Hematopoietic multipotent progenitor cell (in vitro differentiated cells): ENCODE measurements at regions not wholly inside any gene's neighbourhood (a gene's known extent, or its start where the extent isn't known, plus 50 kb on each side); places are given as distances from the start of the nearest gene placed in this dataset.
A peak's percentile ranks its signal among the peaks of the same experiment; 100 is the strongest.

Experiments used
- DNase-seq, 3 donors: peaks; one replicate each; pipeline ENCODE4 v3.0.0-alpha.2; 2011 to 2015; ENCODE audit warnings: low read depth in 2 of 3, low spot score in 2 of 3

GRCh38 chr18:56189615-56190014 lies 448.8 kb downstream of the TXNL1 start:
- no peak for DNase-seq

DNA sequence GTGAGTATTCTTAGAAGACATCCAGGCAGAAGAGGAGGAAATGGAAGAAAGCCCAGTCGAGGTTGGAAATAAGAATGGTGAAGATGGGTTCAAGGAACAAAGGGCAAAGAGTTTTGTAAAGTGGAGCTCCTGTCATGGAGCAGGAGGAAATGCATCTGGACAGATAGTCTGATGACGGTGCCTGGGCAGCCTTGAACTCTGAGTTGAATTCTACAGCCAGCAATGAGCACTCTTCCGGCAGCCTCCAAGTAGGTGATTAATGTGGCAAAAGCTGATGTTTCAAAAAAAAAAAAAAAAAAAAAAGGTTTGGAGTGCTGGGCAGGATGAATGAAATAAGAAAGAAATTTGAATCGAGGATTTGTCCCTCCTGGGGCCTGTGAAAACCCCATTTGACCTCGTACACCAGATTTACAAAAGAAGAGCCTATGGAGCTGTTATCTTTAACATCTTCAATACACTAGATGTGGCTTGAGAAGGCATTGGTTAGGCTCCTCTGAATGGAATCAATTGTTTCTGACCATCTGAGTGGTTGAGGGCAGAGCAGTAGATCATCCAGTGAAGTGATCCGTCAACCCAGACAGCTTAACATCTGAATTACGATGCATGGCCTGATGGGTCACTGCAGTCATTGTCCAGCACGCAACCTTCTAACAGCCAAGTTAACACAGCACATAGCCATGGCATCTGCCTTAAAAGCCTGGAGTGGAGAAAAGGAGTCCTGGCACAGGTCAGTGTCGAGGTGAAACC lies 449.7 kb downstream of the TXNL1 start:
- DNase-seq = no peak

DNA sequence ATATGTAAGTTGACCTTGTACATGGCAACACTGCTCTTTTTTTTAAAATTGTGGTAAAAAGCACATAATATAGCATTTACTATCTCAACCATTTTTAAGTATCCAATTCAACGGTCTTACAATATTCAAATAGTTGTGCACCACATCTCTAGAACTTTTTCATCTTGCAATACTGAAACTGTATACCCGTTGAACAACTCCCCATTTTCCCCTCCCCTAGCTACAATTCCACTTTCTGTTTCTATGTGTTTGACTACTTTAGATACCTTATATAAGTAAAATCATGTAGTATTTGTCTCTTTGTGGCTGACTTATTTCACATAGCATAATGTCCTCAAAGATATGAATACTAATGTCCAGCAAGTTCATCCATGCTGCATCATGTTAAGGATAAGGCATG lies 452.1 kb downstream of the TXNL1 start:
- no peak for DNase-seq

DNA sequence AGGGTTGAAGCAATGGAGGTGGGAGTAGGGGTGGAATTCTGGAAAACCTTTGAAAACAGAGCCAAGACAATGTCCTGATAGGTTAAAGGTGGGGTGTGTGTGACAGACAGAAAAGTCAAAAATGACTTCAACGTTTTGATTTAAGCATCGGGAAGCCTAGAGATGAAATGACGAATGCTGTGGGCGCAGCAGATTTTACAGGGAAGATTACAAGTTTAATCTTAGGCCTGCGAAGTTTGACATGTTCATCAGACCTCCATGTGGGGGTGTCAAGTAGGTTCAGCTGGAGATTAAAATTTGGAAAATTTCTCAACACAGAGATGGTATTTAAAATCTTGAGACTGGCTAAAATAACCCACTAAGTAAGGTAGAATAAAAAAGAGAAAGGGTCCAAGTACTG lies 453.3 kb downstream of the TXNL1 start:
- DNase-seq = no peak

DNA sequence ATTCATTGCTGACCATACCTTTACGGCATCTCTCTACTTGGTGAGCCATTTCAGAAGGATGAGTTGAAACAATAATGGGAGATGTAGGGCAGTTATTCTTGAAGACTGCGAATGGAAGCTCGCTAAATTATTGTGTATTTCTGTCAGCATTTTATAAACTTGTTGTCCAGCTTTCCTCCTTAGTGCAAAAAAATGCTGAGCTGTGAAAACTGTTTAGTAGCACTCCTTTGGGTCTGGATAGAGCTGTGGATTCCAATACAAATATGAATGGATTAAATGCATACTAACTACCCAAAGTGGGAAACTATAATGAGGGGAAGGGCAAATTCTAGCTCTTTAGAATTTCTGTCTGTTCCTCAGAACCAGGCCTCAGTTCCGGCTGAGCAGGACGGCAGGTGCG lies 461.6 kb downstream of the TXNL1 start:
- no peak for DNase-seq

DNA sequence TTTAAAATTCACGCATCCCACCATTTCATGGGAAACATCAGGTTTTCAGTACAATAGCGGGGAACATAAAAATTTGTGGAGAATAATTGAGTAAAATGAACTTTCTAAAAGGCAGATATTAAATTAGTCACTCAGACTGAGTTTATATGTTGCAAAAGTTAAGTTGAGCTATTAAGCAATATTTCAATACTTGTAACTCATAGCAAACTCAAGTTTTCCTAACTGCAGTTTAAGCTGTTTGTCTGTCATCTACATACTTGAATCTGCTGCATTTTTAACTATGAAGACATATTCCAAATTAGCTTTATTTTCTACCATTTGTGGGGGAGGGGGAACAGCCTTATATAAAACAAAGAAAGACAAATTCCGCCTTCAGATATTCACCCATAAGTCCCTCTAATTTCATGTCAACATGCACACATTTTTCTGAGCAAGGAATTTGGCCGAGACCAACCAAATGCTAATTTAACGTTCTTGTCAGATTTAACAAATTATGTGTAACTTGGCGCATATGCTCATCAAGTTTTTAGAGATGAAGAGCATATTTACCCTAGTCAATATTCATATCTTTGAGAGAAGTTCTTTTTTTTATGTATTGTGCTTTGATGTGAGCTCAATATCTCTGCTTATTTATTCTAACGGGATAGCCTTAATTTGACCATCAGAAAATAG lies 462.9 kb downstream of the TXNL1 start:
- DNase-seq = no peak

DNA sequence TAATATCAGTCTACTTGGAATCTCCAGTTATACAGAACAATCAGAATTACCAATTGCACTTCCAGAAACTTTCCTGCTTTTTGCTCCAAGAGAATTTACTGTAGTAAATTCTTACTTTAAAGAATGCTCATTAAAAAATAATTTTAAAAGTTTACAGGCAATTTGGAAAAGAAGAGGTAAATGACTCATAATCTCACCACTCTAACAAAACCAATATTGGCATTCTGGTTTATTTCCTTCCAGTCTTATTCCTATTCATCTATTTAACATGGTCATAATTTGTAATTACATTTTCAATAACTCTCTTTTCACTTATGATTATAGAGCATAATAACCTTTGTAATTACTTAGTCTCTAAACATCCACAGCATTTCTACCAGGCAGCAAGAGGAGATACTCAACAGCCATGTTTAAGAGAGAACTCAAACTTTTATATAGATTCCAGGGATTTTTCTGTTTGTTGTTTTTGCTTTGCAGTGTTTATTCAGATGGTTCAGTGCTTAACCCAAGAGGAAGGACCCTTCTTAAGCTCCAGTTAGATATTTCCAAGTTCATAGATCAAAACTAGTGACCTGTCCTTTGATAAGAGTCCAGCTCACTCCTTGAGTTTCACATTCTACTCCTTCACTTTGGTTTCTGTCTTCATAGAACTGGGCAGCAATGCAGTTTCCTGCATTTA lies 464.7 kb downstream of the TXNL1 start:
- DNase-seq = no peak

- no peak for DNase-seq
Measured at GRCh38 chr18:56172527-56172926, 465.9 kb downstream of the TXNL1 start.

DNA sequence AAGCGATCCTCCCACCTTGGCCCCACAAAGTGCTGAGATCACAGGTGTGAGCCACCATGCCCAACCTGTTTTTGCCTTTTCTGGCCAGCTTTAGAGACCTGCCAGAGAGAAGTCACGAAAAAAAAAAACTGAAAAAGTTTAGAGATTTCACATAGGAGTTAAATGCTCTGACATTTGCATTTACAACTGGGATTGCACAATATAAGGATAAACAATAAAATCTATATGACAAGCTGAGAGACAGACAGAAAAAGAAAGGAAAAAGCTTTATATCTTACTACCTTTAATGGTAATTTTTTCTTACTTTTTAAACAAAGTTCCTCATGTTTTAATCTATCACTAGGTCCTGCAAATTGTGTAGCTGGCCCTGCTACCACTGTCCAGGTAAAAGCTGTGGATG lies 466.5 kb downstream of the TXNL1 start:
- no peak for DNase-seq

GRCh38 chr18:56168049-56168781 lies 470.2 kb downstream of the TXNL1 start:
- DNase-seq = no peak

DNA sequence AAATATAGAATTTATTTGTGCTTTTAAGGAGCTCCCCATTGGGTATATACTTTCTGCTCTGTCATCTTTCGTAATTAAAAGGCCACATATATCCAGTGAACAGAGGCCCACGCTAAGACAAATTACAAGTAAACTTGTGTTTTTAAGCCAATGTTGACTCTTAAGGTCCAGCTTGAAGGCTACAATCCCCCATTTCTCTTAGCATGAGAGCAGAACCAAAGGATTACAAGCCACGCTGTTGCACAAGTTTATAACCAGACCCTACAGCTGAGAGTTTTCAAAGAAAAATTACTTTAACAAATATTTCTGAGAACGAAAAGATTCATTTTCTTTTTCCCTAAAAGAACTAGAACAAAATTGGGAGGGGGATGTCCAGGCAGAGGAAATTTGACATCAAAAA lies 471.0 kb downstream of the TXNL1 start:
- DNase-seq = no peak

DNA sequence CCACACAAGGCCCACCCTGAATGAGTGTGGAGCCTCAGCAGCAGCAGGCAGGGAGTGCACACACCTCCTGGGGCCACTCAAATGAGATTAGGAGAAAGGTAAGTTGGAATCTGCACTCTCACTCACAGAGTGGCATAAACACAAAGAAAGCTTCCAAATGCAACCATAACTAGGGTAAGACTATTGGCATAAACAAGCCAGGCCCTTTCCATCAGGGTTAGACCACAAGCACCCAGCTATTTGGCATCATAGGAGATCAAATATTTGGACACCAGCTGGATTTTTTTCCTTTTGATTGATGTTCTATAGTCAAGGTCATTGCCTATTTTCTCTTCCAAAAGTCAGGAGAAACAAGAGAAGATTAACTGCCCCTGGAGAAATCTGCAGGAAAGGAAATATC lies 471.5 kb downstream of the TXNL1 start:
- DNase-seq = no peak

GRCh38 chr18:56165601-56166355 lies 472.6 kb downstream of the TXNL1 start:
- no peak for DNase-seq

- DNase-seq = peak in 2 of 3 donors; percentile 8 to 45
Measured at GRCh38 chr18:56162311-56163265, 475.8 kb downstream of the TXNL1 start.

GRCh38 chr18:56161566-56162260 lies 476.7 kb downstream of the TXNL1 start:
- DNase-seq = no peak

- no peak for DNase-seq
Measured at GRCh38 chr18:56158676-56159075, 479.7 kb downstream of the TXNL1 start.

GRCh38 chr18:56157541-56157940 lies 480.9 kb downstream of the TXNL1 start:
- no peak for DNase-seq

DNA sequence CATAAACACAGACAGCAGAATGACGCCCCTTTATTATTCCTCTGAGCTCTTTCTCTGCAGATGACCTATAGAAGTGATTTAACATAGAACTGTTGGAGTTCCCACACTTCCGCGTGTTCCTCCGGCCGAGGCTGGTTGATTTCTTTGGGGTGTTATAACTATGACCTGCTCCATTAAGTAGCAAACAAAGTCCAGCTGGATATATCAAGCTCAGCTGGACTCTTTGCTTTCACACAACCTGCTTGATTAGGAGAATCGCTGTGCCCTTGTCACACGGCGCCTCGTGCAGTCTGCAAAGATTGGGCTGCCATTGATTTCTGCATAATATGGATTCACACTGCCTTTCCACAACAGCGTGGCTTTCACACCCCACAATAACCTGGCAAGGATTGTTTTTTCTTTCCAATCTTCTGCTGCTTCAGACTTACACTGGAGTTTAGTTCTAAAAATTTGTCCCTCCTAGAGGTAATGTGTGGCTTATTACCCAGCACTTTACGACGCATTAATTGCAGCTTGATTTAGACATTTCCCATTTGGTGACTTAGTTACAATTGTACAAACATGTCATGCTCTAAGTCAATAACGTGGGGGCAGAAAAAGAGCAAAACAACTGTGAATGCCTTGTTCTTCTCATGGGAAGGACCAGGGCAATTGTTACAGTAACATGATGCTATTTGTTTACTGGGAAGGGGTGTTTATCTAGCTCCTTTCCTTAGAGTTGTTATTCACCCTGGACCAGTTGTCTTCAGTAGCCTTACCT lies 485.7 kb downstream of the TXNL1 start:
- DNase-seq = no peak
